Gastrocnemius medialis (tissue), 4 donors: ENCODE measurements at regions not wholly inside any gene's neighbourhood (a gene's known extent, or its start where the extent isn't known, plus 50 kb on each side); places are given as distances from the start of the nearest gene placed in this dataset.

Experiments used
- ATAC-seq, 2 donors: fragments of 150-250 bp; one replicate each; pipeline ENCODE4 v1.9.1; 2016
- DNase-seq, 2 donors: peaks; one replicate each; pipeline ENCODE4 v3.0.0-alpha.2; 2019
- H3K27ac ChIP-seq, 4 donors: fragments of 200-600 bp; sonication (generic); 1 replicate in 1 of 4; 2 replicates in 3 of 4; pipeline ENCODE4 v1.5.1; 2016 to 2018; ENCODE audit warnings: mild to moderate bottlenecking in 2 of 4, moderate library complexity in 1 of 4
- H3K27me3 ChIP-seq, 3 donors: fragments of 200-600 bp; sonication (generic) in 2 of 3; 1 replicate in 1 of 3; 2 replicates in 2 of 3; pipeline versions ENCODE4 v1.5.1 to v1.6.0; 2016 to 2019; ENCODE audit warnings: mild to moderate bottlenecking in 1 of 3, moderate library complexity in 1 of 3
- H3K36me3 ChIP-seq, 2 donors: fragments of 200-600 bp; sonication (generic) in 1 of 2; one replicate each; pipeline ENCODE4 v1.5.1; 2017 to 2018
- H3K4me1 ChIP-seq, 2 donors: fragments of 200-600 bp; sonication (generic) in 1 of 2; one replicate each; pipeline ENCODE4 v1.5.1; 2016 to 2017; ENCODE audit warnings: mild to moderate bottlenecking in 2 of 2
- H3K4me3 ChIP-seq, 4 donors: fragments of 200-600 bp; sonication (generic) in 3 of 4; 1 replicate in 1 of 4; 2 replicates in 3 of 4; pipeline ENCODE4 v1.5.1; 2016 to 2019; ENCODE audit warnings: mild to moderate bottlenecking in 2 of 4
- H3K9me3 ChIP-seq, 3 donors: fragments of 200-600 bp; sonication (generic) in 2 of 3; 1 replicate in 1 of 3; 2 replicates in 2 of 3; pipeline ENCODE4 v1.5.1; 2016 to 2019
- CTCF ChIP-seq, 5 experiments: fragments of 450-650 bp in 3 of 5; fragments of 200-600 bp in 2 of 5; sonication (generic) in 2 of 5; IDR thresholded peaks in 4 of 5; conservative IDR thresholded peaks in 1 of 5; 1 replicate in 4 of 5; 2 replicates in 1 of 5; pipeline ENCODE4 v1.5.1; 2016 to 2019; ENCODE audit warnings: antibody characterized with exemption in 5 of 5, mild to moderate bottlenecking in 3 of 5, moderate library complexity in 3 of 5
- POLR2A ChIP-seq, 2 donors: fragments of 450-650 bp; IDR thresholded peaks; one replicate each; pipeline ENCODE4 v1.6.1; 2017; ENCODE audit warnings: antibody characterized with exemption in 2 of 2, mild to moderate bottlenecking in 2 of 2, moderate library complexity in 2 of 2
- in situ Hi-C, 4 donors: fragments of 200-750 bp; cut with MboI; loops; one replicate each; pipeline versions ENCODE4 v1.15.0 to v1.8.0; 2017; ENCODE audit warnings: low sequenced_read_pairs in 4 of 4
- intact Hi-C: fragments of 100-400 bp; cut with DNase I; formaldehyde crosslinking; loops from one replicate; pipeline ENCODE4 v1.15.1; 2023; ENCODE audit warnings: low total_unique reads

GRCh38 chr20:22507240-22507961 lies 77.0 kb downstream of the FOXA2 start:
- ATAC-seq: no peak

GRCh38 chr20:22506827-22507226 lies 77.5 kb downstream of the FOXA2 start:
- Histone ChIP-seq H3K4me1 (no peaks in the 10 kb centered on the region), H3K4me3 (no peak overlapping the region), H3K27ac (no peak overlapping the region), H3K27me3 (no peaks in the 10 kb centered on the region), H3K36me3 (no peaks in the 10 kb centered on the region), H3K9me3 (no peaks in the 10 kb centered on the region)
- in situ Hi-C loops (no loop called here), intact Hi-C loops (no loop called here)
- ATAC-seq (no peak), DNase-seq (no peak)
- TF ChIP-seq POLR2A (IDR thresholded peaks at IDR 0.05): no peak
- TF ChIP-seq CTCF (IDR thresholded peaks at IDR 0.05 in 4 of 5, conservative IDR thresholded peaks at IDR 0.05 in 1 of 5): no peak

More at GRCh38 chr20:22507240-22507961, 77.0 kb downstream of the FOXA2 start:
- Histone ChIP-seq H3K4me1 (no peaks in the 10 kb centered on the region), H3K4me3 (no peak overlapping the region), H3K27ac (no peak overlapping the region), H3K36me3 (no peaks in the 10 kb centered on the region), H3K9me3 (no peaks in the 10 kb centered on the region), H3K27me3 (no peaks in the 10 kb centered on the region)
- in situ Hi-C loops (no loop called here), intact Hi-C loops (no loop called here)
- TF ChIP-seq CTCF (IDR thresholded peaks at IDR 0.05 in 4 of 5, conservative IDR thresholded peaks at IDR 0.05 in 1 of 5) (no peak), POLR2A (IDR thresholded peaks at IDR 0.05) (no peak)
- DNase-seq: no peak

DNA sequence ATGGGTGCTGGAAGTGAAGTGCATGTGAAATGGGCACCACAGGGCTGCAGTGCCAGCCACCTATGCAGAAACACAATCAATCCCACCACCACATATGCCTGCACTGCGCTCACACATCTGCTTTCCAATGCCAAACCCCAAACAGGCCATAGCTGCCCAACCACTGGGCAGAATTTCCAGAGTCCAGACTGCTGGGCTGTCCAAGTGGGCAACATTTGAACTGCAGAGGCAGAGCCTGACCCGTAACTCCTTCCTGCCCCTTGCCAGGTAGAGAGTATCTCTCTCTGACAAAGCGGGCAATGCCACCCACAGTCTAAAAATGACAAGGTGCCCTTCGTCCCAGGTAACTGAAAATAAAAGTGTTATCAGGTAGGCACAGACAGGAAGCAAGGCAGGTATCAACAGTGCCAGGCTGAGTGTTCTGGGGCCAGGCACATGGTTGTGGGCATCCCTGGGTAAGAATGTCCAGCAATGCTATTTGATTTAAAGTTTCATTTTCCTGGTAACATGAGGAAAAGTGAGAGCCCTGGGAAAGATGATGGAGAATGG lies 79.5 kb downstream of the FOXA2 start:
- intact Hi-C loops (no loop called here), in situ Hi-C loops (no loop called here)
- Histone ChIP-seq H3K4me1 (no peaks in the 10 kb centered on the region), H3K4me3 (no peak overlapping the region), H3K36me3 (no peaks in the 10 kb centered on the region), H3K27me3 (no peaks in the 10 kb centered on the region), H3K27ac (no peak overlapping the region), H3K9me3 (no peaks in the 10 kb centered on the region)
- ATAC-seq (no peak), DNase-seq (no peak)
- TF ChIP-seq CTCF (IDR thresholded peaks at IDR 0.05 in 4 of 5, conservative IDR thresholded peaks at IDR 0.05 in 1 of 5) (no peak), POLR2A (IDR thresholded peaks at IDR 0.05) (no peak)

DNA sequence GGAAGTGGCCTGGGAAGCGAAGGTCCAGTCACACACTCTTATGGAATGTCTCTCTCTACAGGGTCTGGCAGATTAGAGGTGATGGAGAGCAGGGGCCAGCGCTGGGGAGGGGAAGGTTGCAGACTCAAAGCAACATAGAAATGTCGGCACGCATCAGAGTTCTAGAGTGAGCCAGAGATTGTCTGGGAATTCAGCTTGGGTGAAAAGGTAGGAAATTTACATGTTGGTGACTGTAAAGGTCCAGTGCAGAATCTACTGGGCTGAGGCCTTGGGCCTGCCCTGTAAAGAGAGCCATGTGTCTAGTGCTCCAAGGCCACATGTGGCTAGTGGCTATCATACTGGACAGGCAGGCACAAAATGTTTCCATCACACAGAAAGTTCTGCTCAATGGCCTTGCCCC lies 80.8 kb downstream of the FOXA2 start:
- intact Hi-C loops (no loop called here), in situ Hi-C loops (no loop called here)
- Histone ChIP-seq H3K36me3 (no peaks in the 10 kb centered on the region), H3K27me3 (no peaks in the 10 kb centered on the region), H3K9me3 (no peaks in the 10 kb centered on the region), H3K4me3 (no peak overlapping the region), H3K27ac (no peak overlapping the region), H3K4me1 (no peaks in the 10 kb centered on the region)
- TF ChIP-seq POLR2A (IDR thresholded peaks at IDR 0.05) (no peak), CTCF (IDR thresholded peaks at IDR 0.05 in 4 of 5, conservative IDR thresholded peaks at IDR 0.05 in 1 of 5) (no peak)
- ATAC-seq (no peak), DNase-seq (no peak)
